K562 (cell line): ENCODE measurements at regions not wholly inside any gene's neighbourhood (a gene's known extent, or its start where the extent isn't known, plus 50 kb on each side); places are given as distances from the start of the nearest gene placed in this dataset.

ENCODE experiments used
- ATAC-seq: fragments of 200-7000 bp; cut with Tn5 transposase; 3 replicates; pipeline ENCODE4 v1.9.1; 2020; ENCODE audit warnings: moderate library complexity
- BruUV-seq: library from RNA; stranded (reverse); fragments of 400-500 nt; replicated peaks from 2 replicates; lab custom pipeline; 2021; lab: Mats Ljungman, UMichigan
- CTCF ChIA-PET: fragments of 300-600 bp; formaldehyde crosslinking; extraction: SDS; loops from one replicate; lab custom pipeline; 2021; ENCODE audit warnings: low intra/inter-chr PET ratio; lab: Yijun Ruan, JAX
- POLR2A ChIA-PET: fragments of 300-600, 350-650 bp; sonication (Branson Sonifier 250); formaldehyde crosslinking; extraction: SDS; loops from one replicate; lab custom pipeline; 2021; ENCODE audit warnings: antibody characterized with exemption, inconsistent platforms; lab: Yijun Ruan, JAX
- DNase-seq, 4 experiments: peaks; one replicate each; pipeline versions ENCODE4 v3.0.0 to v3.0.0-alpha.2; 2011 to 2018; ENCODE audit warnings: low spot score in 3 of 4, mixed read lengths in 3 of 4; ENCODE audit errors: extremely low read depth in 1 of 4
- FAIRE-seq: peaks from 2 replicates; lab custom pipeline; 2011; peaks lifted over from hg19 to GRCh38; lab: Jason Lieb, UNC
- H2AFZ ChIP-seq: 2 replicates; pipeline ENCODE4 v1.6.0; 2011; ENCODE audit warnings: low read depth, low read length, control low read depth, inconsistent platforms
- H3K27ac ChIP-seq: fragments of 200-600 bp; 3 replicates; pipeline ENCODE4 v1.8.0; 2011; ENCODE audit warnings: low read depth, mild to moderate bottlenecking, control low read depth, inconsistent platforms, low read length, moderate library complexity, mixed read lengths; ENCODE audit errors: extremely low read depth
- H3K27me3 ChIP-seq, 2 experiments: fragments of 300-600 bp in 1 of 2; 2 replicates in 1 of 2; 3 replicates in 1 of 2; pipeline versions ENCODE4 v1.6.0 to v1.8.0; 2011; ENCODE audit warnings: inconsistent platforms in 2 of 2, low read length in 2 of 2, mild to moderate bottlenecking in 1 of 2, mixed read lengths in 1 of 2, moderate library complexity in 1 of 2; ENCODE audit not compliant: control insufficient read depth in 2 of 2, insufficient read depth in 2 of 2
- H3K36me3 ChIP-seq: fragments of 300-600 bp; 3 replicates; pipeline ENCODE4 v1.8.0; 2011; ENCODE audit warnings: mild to moderate bottlenecking, low read length, inconsistent platforms; ENCODE audit not compliant: control insufficient read depth, insufficient read depth
- H3K4me1 ChIP-seq, 2 experiments: fragments of 200-600 bp in 1 of 2; replicated peaks in 1 of 2; 2 replicates in 1 of 2; 3 replicates in 1 of 2; pipeline versions ENCODE4 v1.5.1 to v1.8.0; 2011; ENCODE audit warnings: inconsistent platforms in 2 of 2, low read length in 2 of 2, mild to moderate bottlenecking in 1 of 2, mixed read lengths in 1 of 2, moderate library complexity in 1 of 2; ENCODE audit not compliant: control insufficient read depth in 2 of 2, insufficient read depth in 2 of 2
- H3K4me2 ChIP-seq: 2 replicates; pipeline ENCODE4 v1.6.1; 2011; ENCODE audit warnings: low read length, control low read depth, inconsistent platforms, mixed read lengths; ENCODE audit not compliant: insufficient read depth
- H3K4me3 ChIP-seq: fragments of 200-600 bp; sonication (generic), shearing (Covaris generic); 2 replicates; pipeline ENCODE4 v1.5.1; 2016; ENCODE audit warnings: control low read depth, inconsistent platforms
- H3K79me2 ChIP-seq: fragments of 200-600 bp; 3 replicates; pipeline ENCODE4 v1.8.0; 2011; ENCODE audit warnings: low read length, inconsistent platforms; ENCODE audit not compliant: control insufficient read depth, insufficient read depth
- H3K9ac ChIP-seq, 2 experiments: 2 replicates each; pipeline versions ENCODE4 v1.6.0 to v1.6.1; 2011; ENCODE audit warnings: low read depth in 2 of 2, low read length in 2 of 2, control low read depth in 1 of 2, inconsistent platforms in 1 of 2, mild to moderate bottlenecking in 1 of 2, mixed read lengths in 1 of 2; ENCODE audit not compliant: insufficient read depth in 1 of 2
- H3K9me1 ChIP-seq: one replicate; pipeline ENCODE4 v1.6.0; 2011; ENCODE audit warnings: inconsistent platforms, mild to moderate bottlenecking, low read length, moderate library complexity; ENCODE audit not compliant: control insufficient read depth, insufficient read depth
- H3K9me3 ChIP-seq: replicated peaks from 2 replicates; pipeline ENCODE4 v1.5.1; 2011; ENCODE audit warnings: low read depth, low read length, inconsistent platforms; ENCODE audit not compliant: control insufficient read depth, insufficient read depth
- H4K20me1 ChIP-seq: replicated peaks from 2 replicates; pipeline ENCODE4 v1.6.1; 2011; ENCODE audit warnings: low read length, inconsistent platforms, mixed read lengths; ENCODE audit not compliant: control insufficient read depth, insufficient read depth
- BCL6 ChIP-seq: fragments of 250-450 bp; sonication (Bioruptor Pico); IDR thresholded peaks from 2 replicates; pipeline ENCODE4 v1.4.0; 2020
- CCNT2 ChIP-seq: IDR thresholded peaks from 2 replicates; pipeline ENCODE4 v1.6.1; 2011; ENCODE audit warnings: borderline replicate concordance, low read depth, mild to moderate bottlenecking, moderate library complexity, mixed read lengths, low read length; ENCODE audit not compliant: insufficient read length; ENCODE audit errors: extremely low read depth
- EWSR1 ChIP-seq: fragments of 450-650 bp; IDR thresholded peaks from 2 replicates; pipeline ENCODE4 v1.6.1; 2018; ENCODE audit warnings: borderline replicate concordance, mild to moderate bottlenecking, low read depth, moderate library complexity; ENCODE audit not compliant: partially characterized antibody
- HCFC1 ChIP-seq: IDR thresholded peaks from 2 replicates; pipeline ENCODE4 v1.6.1; 2012; ENCODE audit warnings: low read depth, low read length, improper control_type of control experiment
- HMG20A ChIP-seq: fragments of 450-650 bp; formaldehyde crosslinking; conservative IDR thresholded peaks from 2 replicates; pipeline ENCODE4 v1.4.0; 2020; ENCODE audit warnings: mild to moderate bottlenecking, mixed read lengths
- LCOR ChIP-seq: sonication (generic); formaldehyde crosslinking; IDR thresholded peaks from 2 replicates; pipeline ENCODE4 v1.8.0; 2022; ENCODE audit warnings: mild to moderate bottlenecking, missing genetic modification reagents
- MYNN ChIP-seq, 2 experiments: sonication (generic); formaldehyde crosslinking in 1 of 2; IDR thresholded peaks; 2 replicates each; pipeline versions ENCODE4 v1.5.0 to v1.6.1; 2016 to 2020; ENCODE audit warnings: antibody characterized with exemption in 1 of 2, missing genetic modification reagents in 1 of 2
- SFPQ ChIP-seq: fragments of 200-400 bp; formaldehyde crosslinking; IDR thresholded peaks from 2 replicates; pipeline ENCODE4 v1.6.1; 2017; ENCODE audit warnings: mild to moderate bottlenecking, low read depth, low read length, moderate library complexity
- SNAPC5 ChIP-seq: fragments of 250-450 bp; sonication (Bioruptor Pico); IDR thresholded peaks from 2 replicates; pipeline ENCODE4 v1.8.0; 2021; ENCODE audit warnings: moderate library complexity, mild to moderate bottlenecking, inconsistent platforms
- STAT5A ChIP-seq: IDR thresholded peaks from 2 replicates; pipeline ENCODE4 v1.6.1; 2012; ENCODE audit warnings: low read length, inconsistent platforms, borderline replicate concordance
- ZNF449 ChIP-seq: fragments of 250-450 bp; sonication (Bioruptor Pico); IDR thresholded peaks from 2 replicates; pipeline ENCODE4 v1.8.0; 2022; ENCODE audit warnings: moderate library complexity, mild to moderate bottlenecking, inconsistent platforms
- WGBS: fragments of 100-300 bp; shearing (Covaris generic); methylation state at CpG from one replicate; pipeline ENCODE4 v1.1.6; 2016; ENCODE audit warnings: low coverage, mixed read lengths; ENCODE audit not compliant: insufficient coverage; ENCODE audit errors: missing lambda C conversion rate; 5-methylcytosine and 5-hydroxymethylcytosine counted together
- in situ Hi-C: fragments of 300-500 bp; cut with MboI; formaldehyde crosslinking; loops from 4 replicates; pipeline ENCODE4 v1.15.0; 2018; ENCODE audit warnings: inconsistent platforms, mixed read lengths
- intact Hi-C: fragments of 100-400 bp; cut with micrococcal nuclease; formaldehyde crosslinking; loops from 2 replicates; pipeline ENCODE4 v1.14.2; 2022

- TF ChIP-seq SFPQ (no peak), HCFC1 (no peak), SNAPC5 (no peak), EWSR1 (no peak), LCOR (CRISPR knock-in tag) (no peak)
- TF ChIP-seq, all 486 proteins: peak for 0
Measured at GRCh38 chr5:89024045-89024444, 141.1 kb upstream of the MEF2C start (continued).

- TF ChIP-seq BCL6 (CRISPR knock-in tag): no peak
- TF ChIP-seq STAT5A: no peak
- no peak for TF ChIP-seq MYNN (IDR thresholded peaks at IDR 0.05)
- TF ChIP-seq MYNN (CRISPR knock-in tag; IDR thresholded peaks at IDR 0.05): no peak
- TF ChIP-seq ZNF449: no peak
- TF ChIP-seq CCNT2: no peak
- TF ChIP-seq HMG20A (CRISPR knock-in tag): no peak
- TF ChIP-seq, all 486 proteins: peak for 0
- H3K36me3 ChIP-seq: no peaks in the 10 kb centered on the region
- in situ Hi-C loops: no loop called here
- no peaks in the 10 kb centered on the region for H4K20me1 ChIP-seq
- no peaks in the 10 kb centered on the region for H3K27me3 ChIP-seq
- intact Hi-C loops: no loop called here
- no peak overlapping the region for H3K4me3 ChIP-seq
- WGBS: 22% methylated on average over 4 of the region's 4 CpGs
- no peak for FAIRE-seq
- H3K9ac ChIP-seq: no peak overlapping the region
- no peak for ATAC-seq
- no TSS peak for BruUV-seq
- H2AFZ ChIP-seq: no peak overlapping the region
- H3K79me2 ChIP-seq: no peaks in the 10 kb centered on the region
- no peak overlapping the region for H3K4me2 ChIP-seq
- ChIA-PET POLR2A (no interaction called here), CTCF (no interaction called here)
- no peak overlapping the region for H3K27ac ChIP-seq
- no peaks in the 10 kb centered on the region for H3K9me3 ChIP-seq
- no peak for DNase-seq
- H3K4me1 ChIP-seq: no peaks in the 10 kb centered on the region
- no peaks in the 10 kb centered on the region for H3K9me1 ChIP-seq
Measured at GRCh38 chr5:89020926-89021610, 138.1 kb upstream of the MEF2C start.
